Breast epithelium (tissue), 4 donors: ENCODE measurements at regions not wholly inside any gene's neighbourhood (a gene's known extent, or its start where the extent isn't known, plus 50 kb on each side); places are given as distances from the start of the nearest gene placed in this dataset.
"Not testable (repeated sequence)": the region's sequence is repeated elsewhere in the genome, so short reads cannot be mapped to it uniquely, and the experiment has no call there.

Experiments used
- DNase-seq, 2 donors: peaks; one replicate each; pipeline ENCODE4 v3.0.0-alpha.2; 2019; ENCODE audit warnings: low spot score in 2 of 2
- H3K27ac ChIP-seq, 2 donors: fragments of 200-600 bp; sonication (generic) in 1 of 2; one replicate each; pipeline ENCODE4 v1.5.1; 2016 to 2019; ENCODE audit warnings: mild to moderate bottlenecking in 1 of 2
- H3K27me3 ChIP-seq, 2 donors: fragments of 200-600 bp; sonication (generic) in 1 of 2; one replicate each; pipeline versions ENCODE4 v1.5.1 to v1.6.0; 2017 to 2019; ENCODE audit warnings: control low read depth in 1 of 2, mild to moderate bottlenecking in 1 of 2
- H3K36me3 ChIP-seq: fragments of 200-600 bp; one replicate; pipeline ENCODE4 v1.5.1; 2019
- H3K4me1 ChIP-seq, 2 donors: fragments of 200-600 bp; sonication (generic); one replicate each; pipeline ENCODE4 v1.5.1; 2016 to 2019; ENCODE audit warnings: control low read depth in 1 of 2
- H3K4me3 ChIP-seq, 3 donors: fragments of 200-600 bp; sonication (generic); 1 replicate in 2 of 3; 2 replicates in 1 of 3; pipeline ENCODE4 v1.5.1; 2016 to 2019; ENCODE audit warnings: mild to moderate bottlenecking in 3 of 3, moderate library complexity in 2 of 3
- H3K9me3 ChIP-seq, 2 donors: fragments of 200-600 bp; sonication (generic) in 1 of 2; one replicate each; pipeline ENCODE4 v1.5.1; 2016 to 2019; ENCODE audit warnings: control low read depth in 1 of 2
- CTCF ChIP-seq, 3 donors: fragments of 450-650 bp; IDR thresholded peaks; one replicate each; pipeline ENCODE4 v1.5.1; 2016 to 2017; ENCODE audit warnings: antibody characterized with exemption in 3 of 3, mild to moderate bottlenecking in 3 of 3, moderate library complexity in 3 of 3
- POLR2A ChIP-seq: fragments of 450-650 bp; IDR thresholded peaks from one replicate; pipeline ENCODE4 v1.6.1; 2016; ENCODE audit warnings: antibody characterized with exemption, mild to moderate bottlenecking, moderate library complexity
- POLR2AphosphoS5 ChIP-seq, 3 donors: sonication (generic); formaldehyde crosslinking; IDR thresholded peaks; one replicate each; pipeline ENCODE4 v1.6.1; 2017; ENCODE audit warnings: antibody characterized with exemption in 3 of 3
- intact Hi-C: fragments of 100-400 bp; cut with DNase I; formaldehyde crosslinking; loops from one replicate; pipeline ENCODE4 v1.15.1; 2023; ENCODE audit warnings: low total_unique reads

- H3K27ac ChIP-seq: no peak overlapping the region
- intact Hi-C loops: no loop called here
- no peaks in the 10 kb centered on the region for H3K27me3 ChIP-seq
- H3K36me3 ChIP-seq: no peaks in the 10 kb centered on the region
- no peak overlapping the region for H3K4me3 ChIP-seq
- TF ChIP-seq POLR2A: no peak
- no peak for TF ChIP-seq POLR2AphosphoS5 (IDR thresholded peaks at IDR 0.05)
- no peak for TF ChIP-seq CTCF (IDR thresholded peaks at IDR 0.05)
- DNase-seq: no peak
- H3K9me3 ChIP-seq: no peaks in the 10 kb centered on the region
- H3K4me1 ChIP-seq: no peaks in the 10 kb centered on the region
These were observed 654.1 kb downstream of the MECOM start for GRCh38 chr3:169009453-169009852.

- intact Hi-C loops: no loop called here
- DNase-seq: no peak
- H3K27me3 ChIP-seq: no peaks in the 10 kb centered on the region
- H3K4me3 ChIP-seq: no peak overlapping the region
- TF ChIP-seq POLR2A (no peak), CTCF (IDR thresholded peaks at IDR 0.05) (no peak), POLR2AphosphoS5 (IDR thresholded peaks at IDR 0.05) (no peak)
- no peaks in the 10 kb centered on the region for H3K36me3 ChIP-seq
- H3K4me1 ChIP-seq: no peaks in the 10 kb centered on the region
- H3K27ac ChIP-seq: no peak overlapping the region
- H3K9me3 ChIP-seq: no peaks in the 10 kb centered on the region
These were observed 654.6 kb downstream of the MECOM start for GRCh38 chr3:169008776-169009358.

GRCh38 chr3:169007145-169007544 is 656.4 kb downstream of the MECOM start:
- no peak for DNase-seq
- Histone ChIP-seq H3K4me1 (no peaks in the 10 kb centered on the region), H3K27me3 (no peaks in the 10 kb centered on the region), H3K27ac (no peak overlapping the region), H3K36me3 (no peaks in the 10 kb centered on the region), H3K4me3 (no peak overlapping the region), H3K9me3 (no peaks in the 10 kb centered on the region)
- intact Hi-C loops: no loop called here
- TF ChIP-seq CTCF (IDR thresholded peaks at IDR 0.05) (no peak), POLR2AphosphoS5 (IDR thresholded peaks at IDR 0.05) (no peak), POLR2A (no peak)

GRCh38 chr3:169006398-169006797 is 657.1 kb downstream of the MECOM start:
- H3K4me1 ChIP-seq, H3K4me3 ChIP-seq, DNase-seq, H3K9me3 ChIP-seq, H3K27me3 ChIP-seq, H3K36me3 ChIP-seq, intact Hi-C loops, H3K27ac ChIP-seq: not testable (repeated sequence)

GRCh38 chr3:169002689-169003088 is 660.8 kb downstream of the MECOM start:
- Histone ChIP-seq H3K36me3 (no peaks in the 10 kb centered on the region), H3K9me3 (no peaks in the 10 kb centered on the region), H3K27me3 (no peaks in the 10 kb centered on the region), H3K27ac (no peak overlapping the region), H3K4me1 (no peaks in the 10 kb centered on the region), H3K4me3 (no peak overlapping the region)
- no peak for TF ChIP-seq POLR2AphosphoS5 (IDR thresholded peaks at IDR 0.05)
- no peak for TF ChIP-seq CTCF (IDR thresholded peaks at IDR 0.05)
- no peak for TF ChIP-seq POLR2A
- no peak for DNase-seq
- intact Hi-C loops: no loop called here

GRCh38 chr3:168998792-168999191 is 664.7 kb downstream of the MECOM start:
- no peak for TF ChIP-seq POLR2AphosphoS5 (IDR thresholded peaks at IDR 0.05)
- TF ChIP-seq POLR2A: no peak
- no peak for TF ChIP-seq CTCF (IDR thresholded peaks at IDR 0.05)

More at GRCh38 chr3:168998792-168999191, 664.7 kb downstream of the MECOM start:
- H3K9me3 ChIP-seq: no peaks in the 10 kb centered on the region
- no peak overlapping the region for H3K4me3 ChIP-seq
- intact Hi-C loops: no loop called here
- H3K4me1 ChIP-seq: no peaks in the 10 kb centered on the region
- DNase-seq: no peak
- H3K27ac ChIP-seq: no peak overlapping the region
- no peaks in the 10 kb centered on the region for H3K27me3 ChIP-seq
- H3K36me3 ChIP-seq: no peaks in the 10 kb centered on the region
